ENCODE measurements at regions not wholly inside any gene's neighbourhood (a gene's known extent, or its start where the extent isn't known, plus 50 kb on each side); places are given as distances from the start of the nearest gene placed in this dataset.
"Not testable (repeated sequence)": the region's sequence is repeated elsewhere in the genome, so short reads cannot be mapped to it uniquely, and the experiment has no call there.

DNA sequence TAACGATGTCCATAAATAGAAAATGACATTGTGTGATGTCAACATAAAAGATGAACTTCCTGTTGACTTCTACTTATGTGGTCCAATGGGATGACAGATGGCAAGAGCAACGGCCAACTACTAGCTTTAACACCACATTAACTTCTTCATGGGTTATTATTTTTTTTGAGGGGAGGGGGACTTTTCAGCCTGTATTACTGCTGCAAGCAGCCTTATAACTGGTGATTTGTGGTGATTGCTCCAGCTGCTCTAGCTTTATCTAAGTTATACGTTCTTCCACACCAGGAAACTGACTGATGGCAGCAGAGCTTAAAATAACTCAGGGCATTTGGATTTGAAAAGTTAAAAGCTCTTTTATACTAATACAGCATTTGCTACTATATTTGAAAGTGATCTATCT is 228.8 kb upstream of the B3GALT2 start:
- no peak for ATAC-seq
- DNase-seq (ENCODE audit: low spot score in 2 of 2) = no peak
- Mint-ChIP-seq H3K36me3 (peaks cover 5 to 22% of the 10 kb centered on the region in 2 donors), H3K27ac (no peak overlapping the region), H3K9me3 (peaks cover 5 to 25% of the 10 kb centered on the region in 2 donors)

DNA sequence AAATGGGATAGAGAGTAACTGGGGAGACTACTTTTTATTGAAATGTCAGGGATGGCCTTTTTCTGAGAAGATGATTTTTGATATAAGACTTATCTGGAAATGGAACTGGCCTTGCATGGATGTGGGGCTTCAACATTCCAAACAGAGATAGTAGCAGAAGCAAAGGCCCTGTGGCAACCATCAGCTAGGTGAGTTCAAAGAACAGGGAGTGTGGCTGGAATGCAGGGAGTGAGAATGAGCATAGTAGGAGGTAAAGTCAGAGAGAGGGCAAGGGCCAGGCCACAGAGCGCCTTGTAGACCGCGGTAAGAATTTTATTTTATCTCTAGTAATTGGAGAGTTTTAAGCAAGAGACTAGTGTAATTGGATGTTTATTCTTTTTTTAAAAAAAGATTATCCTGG is 227.0 kb upstream of the B3GALT2 start:
- peaks cover 5 to 29% of the 10 kb centered on the region in 2 donors for H3K36me3 Mint-ChIP-seq
- ATAC-seq (no peak), DNase-seq (ENCODE audit: low spot score in 2 of 2) (no peak)
- peaks cover 5 to 30% of the 10 kb centered on the region in 2 donors for H3K9me3 Mint-ChIP-seq
- H3K27ac Mint-ChIP-seq = no peak overlapping the region

DNA sequence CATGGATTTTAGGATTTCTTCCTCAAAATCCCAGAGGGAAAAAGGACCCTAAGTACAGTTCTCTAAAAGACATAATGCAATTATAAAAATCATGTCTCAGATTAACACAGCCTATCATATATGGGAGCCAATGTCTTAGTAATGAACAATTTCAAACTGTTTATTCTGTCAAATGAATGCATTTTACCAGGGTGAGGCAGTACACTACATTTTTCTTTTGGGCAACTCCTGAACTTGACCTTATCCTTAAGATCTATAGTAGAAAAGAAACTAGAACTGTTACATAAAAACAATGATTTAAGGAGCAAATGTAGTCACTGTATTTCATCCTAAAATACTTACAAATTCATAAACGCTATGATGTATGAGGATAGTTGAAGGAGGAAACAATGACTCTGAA is 226.3 kb upstream of the B3GALT2 start:
- Mint-ChIP-seq H3K36me3 (peaks cover 5 to 31% of the 10 kb centered on the region in 2 donors), H3K9me3 (peaks cover 5 to 31% of the 10 kb centered on the region in 2 donors), H3K27ac (peak overlapping the region in 1 of 2 donors; percentile 80)
- no peak for ATAC-seq
- no peak for DNase-seq (ENCODE audit: low spot score in 2 of 2)

DNA sequence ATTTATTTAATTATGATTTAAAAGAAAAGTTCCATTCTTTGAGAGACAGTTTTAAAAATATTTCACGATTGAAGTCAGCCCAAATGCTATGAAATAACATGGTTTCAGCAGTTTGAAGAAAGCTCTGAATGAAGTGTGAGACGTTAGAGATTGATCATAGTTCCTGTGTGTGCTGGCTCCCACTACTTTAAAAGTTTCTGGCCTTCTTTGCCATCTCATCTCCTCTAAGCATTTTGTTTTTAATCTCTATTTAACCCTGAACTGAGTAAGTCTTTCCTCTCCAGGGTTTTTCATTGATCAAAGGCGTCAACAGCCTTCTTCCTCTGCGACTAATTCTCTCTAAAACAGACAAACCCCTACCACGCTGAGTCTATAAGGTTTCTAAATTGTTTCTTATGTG is 225.3 kb upstream of the B3GALT2 start:
- H3K36me3 Mint-ChIP-seq = peaks cover 5 to 31% of the 10 kb centered on the region in 2 donors
- H3K9me3 Mint-ChIP-seq = peaks cover 5 to 30% of the 10 kb centered on the region in 2 donors
- peak overlapping the region; percentile 6 to 80 for H3K27ac Mint-ChIP-seq
- peak; percentile 81 to 94 for ATAC-seq
- no peak for DNase-seq (ENCODE audit: low spot score in 2 of 2)

DNA sequence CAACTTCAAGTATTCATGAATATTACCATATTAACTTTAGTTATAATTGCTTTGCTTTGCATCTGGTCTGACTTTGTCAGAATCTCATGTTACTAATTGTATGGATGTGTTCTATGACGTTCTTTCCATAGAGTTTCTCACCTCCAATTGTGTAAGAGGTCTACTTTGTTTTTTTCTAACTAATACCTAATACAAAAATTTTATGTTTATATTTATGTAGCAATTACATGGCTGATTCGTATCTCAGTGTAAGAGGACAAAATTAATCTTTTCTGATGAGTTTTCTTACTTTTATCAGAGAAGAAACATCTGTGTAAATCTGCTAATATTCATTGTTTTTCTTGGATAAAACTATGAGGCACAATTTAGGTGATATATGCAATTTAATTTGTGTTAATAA is 224.8 kb upstream of the B3GALT2 start:
- DNase-seq (ENCODE audit: low spot score in 2 of 2) (no peak), ATAC-seq (no peak)
- no peak overlapping the region for H3K27ac Mint-ChIP-seq
- H3K36me3 Mint-ChIP-seq = peaks cover 5 to 31% of the 10 kb centered on the region in 2 donors
- H3K9me3 Mint-ChIP-seq = peaks cover 5 to 25% of the 10 kb centered on the region in 2 donors

DNA sequence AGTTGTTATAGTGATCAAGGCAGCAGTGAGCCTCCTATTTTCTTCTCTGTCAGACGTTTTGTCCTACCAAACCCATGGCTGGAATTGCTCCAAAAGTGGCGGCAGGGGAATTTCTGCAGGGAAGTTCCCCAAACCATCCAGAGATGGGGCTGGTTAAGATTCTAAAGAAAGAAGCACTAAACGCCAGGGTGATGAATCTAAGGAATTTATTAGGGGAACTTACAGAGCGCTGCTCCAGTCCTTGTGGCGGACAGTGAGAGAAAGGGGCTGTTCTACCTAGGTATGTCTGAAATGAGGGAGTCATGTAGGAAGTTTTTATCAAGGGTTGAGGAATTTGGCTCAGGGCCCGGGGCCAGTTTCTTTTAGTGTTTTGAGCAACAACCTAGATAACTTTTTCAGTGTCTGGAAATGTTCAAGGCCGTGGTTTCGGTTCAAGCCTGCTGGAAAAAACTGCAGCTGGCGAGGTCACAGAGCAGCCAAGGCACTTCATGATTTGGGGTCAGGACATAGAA is 222.4 kb upstream of the B3GALT2 start:
- Mint-ChIP-seq H3K36me3 (peaks cover 5 to 17% of the 10 kb centered on the region in 2 donors), H3K9me3 (peaks cover 5 to 13% of the 10 kb centered on the region in 2 donors), H3K27ac (no peak overlapping the region)
- DNase-seq (ENCODE audit: low spot score in 2 of 2) (no peak), ATAC-seq (no peak)

DNA sequence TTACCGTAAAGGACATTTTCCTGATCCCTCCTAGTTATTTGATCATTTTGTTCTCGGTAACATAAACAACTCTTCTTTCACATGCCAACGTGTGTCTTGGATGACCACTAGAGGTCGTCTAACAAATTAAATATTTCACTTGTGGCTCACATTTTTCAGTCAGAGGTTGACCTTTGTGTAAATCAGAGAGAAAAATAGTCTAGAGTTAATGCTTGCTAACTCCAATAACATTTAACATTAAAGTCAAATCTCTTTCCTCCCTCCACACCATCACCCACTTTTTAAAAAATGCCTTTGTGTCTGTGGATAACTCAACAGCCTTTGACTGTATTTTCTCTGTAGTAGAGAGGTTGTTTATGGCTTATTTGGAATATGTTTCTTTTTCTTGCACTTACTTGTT is 220.5 kb upstream of the B3GALT2 start:
- Mint-ChIP-seq H3K36me3 (peaks cover 0 to 9% of the 10 kb centered on the region in 2 donors), H3K27ac (no peak overlapping the region), H3K9me3 (peaks cover 0 to 7% of the 10 kb centered on the region in 2 donors)
- ATAC-seq (no peak), DNase-seq (ENCODE audit: low spot score in 2 of 2) (no peak)

DNA sequence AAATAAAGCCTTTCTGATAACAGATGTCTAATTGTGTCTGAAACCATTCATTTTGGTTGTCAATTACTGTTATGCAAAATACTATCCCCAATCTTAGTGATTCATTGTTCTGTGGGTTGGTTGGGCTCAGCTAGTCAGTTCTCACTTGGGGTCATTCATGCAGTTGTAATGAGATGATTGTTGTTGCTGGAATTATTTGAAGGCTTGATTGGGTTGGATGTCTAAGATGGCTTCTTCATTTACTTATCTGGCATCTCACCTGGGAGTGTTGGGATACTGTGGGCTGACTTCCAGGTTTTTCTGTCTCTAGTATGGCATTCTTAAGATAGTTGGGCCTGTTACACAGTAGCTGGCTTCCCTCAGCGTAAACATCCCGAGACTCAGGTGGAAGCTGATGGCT is 217.8 kb upstream of the B3GALT2 start:
- Mint-ChIP-seq H3K27ac (no peak overlapping the region), H3K9me3 (peaks cover 0 to 7% of the 10 kb centered on the region in 2 donors)
- ATAC-seq = no peak

DNA sequence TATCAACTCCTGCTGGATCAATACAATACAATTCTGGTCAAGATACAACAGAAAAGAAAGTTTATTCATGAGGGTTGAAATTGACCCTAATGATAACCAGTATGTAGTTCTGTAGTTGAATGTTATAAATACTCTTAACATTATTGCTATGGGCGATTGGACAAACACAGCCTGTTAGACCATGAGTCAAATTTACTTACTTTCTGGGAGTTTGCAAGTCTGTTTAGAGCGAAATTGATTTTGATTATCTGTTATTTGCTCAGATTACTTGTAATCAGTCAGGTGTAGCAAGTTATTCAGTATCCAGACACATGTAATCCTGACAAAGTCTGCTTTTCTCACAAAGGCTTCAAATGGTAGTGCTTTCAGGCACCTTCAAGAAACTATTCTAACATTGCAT is 216.6 kb upstream of the B3GALT2 start:
- DNase-seq (ENCODE audit: low spot score in 2 of 2) (no peak), ATAC-seq (no peak)
- H3K27ac Mint-ChIP-seq = no peak overlapping the region
- no peaks in the 10 kb centered on the region for H3K36me3 Mint-ChIP-seq
- no peaks in the 10 kb centered on the region for H3K9me3 Mint-ChIP-seq

More for the DNA sequence above, 217.8 kb upstream of the B3GALT2 start:
- no peak for DNase-seq (ENCODE audit: low spot score in 2 of 2)
- H3K36me3 Mint-ChIP-seq = peaks cover 0 to 9% of the 10 kb centered on the region in 2 donors

DNA sequence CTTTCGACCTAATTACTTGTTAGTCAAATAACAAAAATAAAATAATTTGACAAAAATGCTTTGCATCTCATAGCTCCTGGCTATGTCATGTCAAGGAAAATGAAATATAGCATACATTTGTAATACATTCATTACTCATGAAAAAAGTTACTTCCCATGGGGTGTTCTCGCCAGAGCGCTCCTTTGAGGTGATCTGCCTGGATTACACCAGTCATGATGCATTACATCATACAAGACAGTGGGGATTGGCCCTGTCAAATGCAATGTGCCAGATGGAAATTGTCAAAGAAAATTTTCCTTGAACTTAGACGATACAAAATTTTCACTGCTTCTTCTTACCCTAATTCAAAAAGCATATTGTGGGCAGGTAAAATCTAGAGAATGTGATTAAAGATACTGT is 215.6 kb upstream of the B3GALT2 start:
- Mint-ChIP-seq H3K9me3 (no peaks in the 10 kb centered on the region), H3K27ac (no peak overlapping the region), H3K36me3 (no peaks in the 10 kb centered on the region)
- no peak for ATAC-seq
- DNase-seq (ENCODE audit: low spot score in 2 of 2) = no peak

DNA sequence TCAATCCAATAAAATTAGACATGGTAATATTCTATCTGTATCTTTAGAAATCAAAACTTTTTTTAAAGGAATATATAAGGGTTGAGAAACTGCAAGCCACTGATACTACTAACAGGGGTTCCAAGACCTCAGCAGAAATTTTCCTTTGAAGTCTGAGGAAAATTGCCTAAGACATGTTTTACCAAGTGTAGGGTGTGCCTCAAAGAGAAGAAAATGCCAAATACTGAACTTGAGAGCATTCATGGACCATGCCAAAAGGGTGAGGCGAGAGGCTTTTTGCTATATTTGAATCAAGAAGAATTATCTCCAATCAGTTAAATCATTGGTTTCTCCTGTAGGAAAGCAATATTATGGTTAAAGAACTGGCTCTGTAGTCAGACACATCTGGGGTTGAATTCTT is 207.9 kb upstream of the B3GALT2 start:
- Mint-ChIP-seq H3K36me3 (peaks cover 0 to 6% of the 10 kb centered on the region in 2 donors), H3K27ac (no peak overlapping the region), H3K9me3 (peaks cover 4 to 17% of the 10 kb centered on the region in 2 donors)
- ATAC-seq (no peak), DNase-seq (ENCODE audit: low spot score in 2 of 2) (no peak)

DNA sequence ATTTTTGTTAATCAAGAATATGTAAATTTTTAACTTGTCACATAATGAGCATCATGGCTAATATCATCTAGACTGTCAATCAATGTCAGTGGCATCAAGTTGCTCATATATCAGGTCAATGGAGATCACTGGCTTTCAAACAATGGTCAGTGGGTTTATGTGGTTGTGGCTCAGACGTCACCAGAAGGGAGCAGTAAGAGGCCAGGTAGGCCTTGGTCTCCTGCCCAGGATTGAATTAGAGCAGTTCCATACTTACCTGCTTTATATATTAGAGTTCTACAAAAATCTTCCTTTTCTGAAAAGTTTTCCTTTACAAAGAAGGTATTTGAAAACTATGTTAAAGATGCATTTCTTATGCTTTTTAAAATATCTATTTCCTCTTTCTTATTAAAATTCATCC is 206.3 kb upstream of the B3GALT2 start:
- peaks cover 0 to 6% of the 10 kb centered on the region in 2 donors for H3K36me3 Mint-ChIP-seq
- no peak overlapping the region for H3K27ac Mint-ChIP-seq

DNA sequence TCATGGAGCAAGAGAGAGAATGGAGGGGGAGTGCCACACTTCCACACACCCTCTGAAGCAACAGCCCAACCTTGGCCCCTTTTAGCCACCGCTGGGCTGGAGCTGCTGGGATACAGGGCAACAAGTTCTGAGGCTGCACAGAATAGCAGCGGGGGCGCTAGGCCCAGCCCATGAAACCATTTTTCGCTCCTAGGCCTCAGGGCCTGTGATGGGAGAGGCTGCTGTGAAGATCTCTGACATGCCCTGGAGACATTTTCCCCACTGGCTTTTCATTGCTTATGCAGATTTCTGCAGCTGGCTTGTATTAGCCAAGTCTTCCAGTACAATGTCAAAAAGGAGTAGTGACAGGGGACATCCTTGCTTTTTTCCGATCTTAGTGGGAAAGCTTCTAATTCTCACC is 202.3 kb upstream of the B3GALT2 start:
- Mint-ChIP-seq H3K27ac (no peak overlapping the region), H3K9me3 (peaks cover 0 to 10% of the 10 kb centered on the region in 2 donors), H3K36me3 (no peaks in the 10 kb centered on the region)
- ATAC-seq (no peak), DNase-seq (ENCODE audit: low spot score in 2 of 2) (no peak)

More for the DNA sequence above, 206.3 kb upstream of the B3GALT2 start:
- ATAC-seq (no peak), DNase-seq (ENCODE audit: low spot score in 2 of 2) (no peak)
- peaks cover 4 to 23% of the 10 kb centered on the region in 2 donors for H3K9me3 Mint-ChIP-seq

DNA sequence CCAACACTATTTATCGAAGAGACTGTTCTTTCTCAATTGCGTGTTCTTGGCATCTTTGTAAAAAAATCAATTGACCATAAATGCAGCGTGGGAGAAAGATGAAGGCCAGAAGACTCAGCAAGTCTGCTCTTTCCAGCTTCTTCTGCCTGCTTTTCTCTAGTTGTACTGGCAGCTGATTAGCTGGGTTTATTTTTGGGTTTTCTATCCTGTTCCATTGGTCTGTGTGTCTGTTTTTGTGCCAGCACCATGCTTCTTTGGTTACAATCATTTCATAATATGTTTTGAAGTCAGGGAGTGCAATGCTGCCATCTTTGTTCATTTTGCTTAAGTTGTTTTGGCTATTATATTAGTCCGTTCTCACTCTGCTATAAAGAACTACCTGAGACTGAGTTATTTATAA is 201.8 kb upstream of the B3GALT2 start:
- H3K9me3 Mint-ChIP-seq = peaks cover 0 to 10% of the 10 kb centered on the region in 2 donors
- ATAC-seq = no peak
- DNase-seq (ENCODE audit: low spot score in 2 of 2) = no peak
- no peaks in the 10 kb centered on the region for H3K36me3 Mint-ChIP-seq
- no peak overlapping the region for H3K27ac Mint-ChIP-seq

DNA sequence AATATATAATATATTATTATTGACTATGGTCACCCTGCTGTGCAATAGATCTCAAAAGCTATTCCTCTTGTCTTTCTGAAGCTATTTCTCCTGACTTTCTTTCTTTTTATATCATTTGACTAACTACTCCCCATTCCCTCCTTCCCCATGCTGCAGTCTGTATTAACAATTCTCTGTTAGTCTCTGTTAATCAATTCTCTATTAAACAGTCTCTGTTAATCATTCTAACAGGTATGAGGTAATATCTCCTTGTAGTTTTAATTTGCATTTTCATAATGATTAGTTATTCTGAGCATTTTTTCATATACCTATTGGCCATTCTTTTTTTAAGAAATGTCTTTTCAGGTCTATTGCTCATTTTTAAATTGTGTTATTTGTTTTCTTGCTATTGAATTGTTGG is 201.0 kb upstream of the B3GALT2 start:
- H3K9me3 Mint-ChIP-seq = peaks cover 0 to 10% of the 10 kb centered on the region in 2 donors
- DNase-seq (ENCODE audit: low spot score in 2 of 2) = no peak
- ATAC-seq = no peak
- H3K36me3 Mint-ChIP-seq = no peaks in the 10 kb centered on the region
- H3K27ac Mint-ChIP-seq = no peak overlapping the region

DNA sequence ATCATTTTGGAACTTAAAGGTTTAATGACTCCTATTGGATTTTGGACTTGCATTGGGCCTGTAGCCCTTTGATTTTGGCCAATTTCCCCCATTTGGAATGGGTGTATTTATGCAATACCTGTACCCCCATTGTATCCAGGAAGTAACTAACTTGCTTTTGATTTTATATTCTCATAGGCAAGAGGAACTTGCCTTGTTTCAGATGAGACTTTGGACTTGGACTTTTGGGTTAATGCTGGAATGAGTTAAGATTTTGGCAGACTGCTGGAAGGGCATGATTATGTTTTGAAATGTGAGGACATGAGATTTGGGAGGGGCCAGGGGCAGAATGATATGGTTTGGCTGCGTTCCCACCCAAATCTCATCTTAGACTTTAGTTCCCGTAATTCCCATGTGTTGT is 192.0 kb upstream of the B3GALT2 start:
- ATAC-seq; DNase-seq (ENCODE audit: low spot score in 2 of 2); H3K27ac Mint-ChIP-seq; H3K36me3 Mint-ChIP-seq; H3K9me3 Mint-ChIP-seq: not testable (repeated sequence)

DNA sequence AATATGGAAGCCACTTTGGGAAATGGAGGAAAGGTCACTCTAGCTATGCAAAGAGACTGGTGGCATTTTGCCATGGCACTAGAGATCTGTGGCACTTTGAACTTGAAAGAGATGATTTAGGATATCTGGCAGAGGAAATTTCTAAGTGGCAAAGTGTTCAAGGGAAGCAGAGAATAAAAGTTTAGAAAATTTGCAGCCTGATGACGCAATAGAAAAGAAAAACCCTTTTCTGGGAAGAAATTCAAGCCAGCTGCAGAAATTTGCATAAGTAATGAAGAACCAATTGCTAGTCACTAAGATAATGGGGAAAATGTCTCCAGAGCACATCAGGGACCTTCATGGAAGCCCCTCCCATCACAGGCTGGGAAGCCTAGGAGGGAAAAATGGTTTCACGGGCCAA is 191.1 kb upstream of the B3GALT2 start:
- Mint-ChIP-seq H3K36me3 (no peaks in the 10 kb centered on the region), H3K27ac (no peak overlapping the region), H3K9me3 (peaks cover 0 to 4% of the 10 kb centered on the region in 2 donors)
- DNase-seq (ENCODE audit: low spot score in 2 of 2) (no peak), ATAC-seq (no peak)

DNA sequence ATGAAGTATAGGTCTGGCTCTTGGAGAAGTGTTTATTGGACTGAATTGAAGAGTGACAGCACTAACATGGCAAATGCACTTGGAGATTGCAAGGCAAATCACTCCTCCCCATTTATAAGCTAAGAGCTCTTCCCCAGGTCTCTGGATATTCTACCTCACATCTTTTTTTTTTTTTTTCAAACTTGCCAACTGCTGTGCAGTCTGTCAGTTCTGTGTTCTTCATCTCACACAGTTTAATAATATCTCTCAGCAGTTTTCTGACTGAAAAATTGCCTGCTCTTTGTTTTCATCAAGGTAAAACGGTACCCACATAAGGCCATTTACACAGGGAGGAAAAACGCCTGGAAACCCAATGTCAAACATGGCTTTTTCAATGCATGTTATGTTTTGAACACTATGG is 186.1 kb upstream of the B3GALT2 start:
- Mint-ChIP-seq H3K27ac (no peak overlapping the region), H3K36me3 (no peaks in the 10 kb centered on the region), H3K9me3 (no peaks in the 10 kb centered on the region)
- DNase-seq (ENCODE audit: low spot score in 2 of 2) (no peak), ATAC-seq (no peak)

Measured in activated naive CD4-positive, alpha-beta T cell treated with anti-CD3 and anti-CD28 coated beads, Interleukin-2, amount 50 U/mL, for 72 hours (primary cell).